CD4-positive, CD25-positive, alpha-beta regulatory T cell (primary cell): ENCODE measurements at regions not wholly inside any gene's neighbourhood (a gene's known extent, or its start where the extent isn't known, plus 50 kb on each side); places are given as distances from the start of the nearest gene placed in this dataset.

Experiments used
- ATAC-seq, 2 donors: fragments of 150-1000 bp; cut with Tn5 transposase; one replicate each; pipeline ENCODE4 v1.10.0; 2021; ENCODE audit warnings: low read depth in 2 of 2, moderate number of reproducible peaks in 2 of 2, moderate library complexity in 1 of 2
- DNase-seq, 3 donors: peaks; one replicate each; pipeline versions ENCODE4 v3.0.0 to v3.0.0-alpha.2; 2012 to 2022; ENCODE audit warnings: mixed read lengths in 1 of 3
- H3K27ac ChIP-seq: one replicate; pipeline ENCODE4 v1.7.0; 2013; ENCODE audit warnings: mild to moderate bottlenecking, low read length; ENCODE audit not compliant: insufficient read depth, poor library complexity, severe bottlenecking
- H3K27me3 ChIP-seq: one replicate; pipeline ENCODE4 v1.7.0; 2013; ENCODE audit warnings: low read length; ENCODE audit not compliant: control insufficient read depth, insufficient read depth
- H3K36me3 ChIP-seq: one replicate; pipeline ENCODE4 v1.7.0; 2013; ENCODE audit warnings: mild to moderate bottlenecking, low read length, moderate library complexity; ENCODE audit not compliant: control insufficient read depth, insufficient read depth
- H3K4me1 ChIP-seq: 2 replicates; pipeline ENCODE4 v1.7.0; 2013; ENCODE audit warnings: mild to moderate bottlenecking, low read length; ENCODE audit not compliant: insufficient read depth, control insufficient read depth, poor library complexity, severe bottlenecking
- H3K4me3 ChIP-seq: one replicate; pipeline ENCODE4 v1.7.0; 2013; ENCODE audit warnings: low read depth, mild to moderate bottlenecking, low read length, moderate library complexity
- H3K9me3 ChIP-seq, 2 experiments: 1 replicate in 1 of 2; 2 replicates in 1 of 2; pipeline ENCODE4 v1.7.0; 2013; ENCODE audit warnings: low read length in 2 of 2, mild to moderate bottlenecking in 1 of 2, moderate library complexity in 1 of 2; ENCODE audit not compliant: control insufficient read depth in 2 of 2
- H3K27ac Mint-ChIP-seq, 3 donors: one replicate each; pipeline ENCODE4 v1.8.0; 2020 to 2022; ENCODE audit warnings: mild to moderate bottlenecking in 3 of 3, mixed read lengths in 3 of 3, moderate library complexity in 2 of 3
- H3K27me3 Mint-ChIP-seq: one replicate; pipeline ENCODE4 v1.8.0; 2022; ENCODE audit warnings: mild to moderate bottlenecking, mixed read lengths
- H3K36me3 Mint-ChIP-seq: one replicate; pipeline ENCODE4 v1.8.0; 2020; ENCODE audit warnings: mixed read lengths
- H3K4me1 Mint-ChIP-seq, 4 donors: one replicate each; pipeline ENCODE4 v1.8.0; 2020 to 2022; ENCODE audit warnings: mixed read lengths in 4 of 4, mild to moderate bottlenecking in 1 of 4
- H3K4me3 Mint-ChIP-seq, 4 donors: one replicate each; pipeline ENCODE4 v1.8.0; 2020 to 2022; ENCODE audit warnings: mild to moderate bottlenecking in 4 of 4, mixed read lengths in 4 of 4, moderate library complexity in 3 of 4
- H3K9me3 Mint-ChIP-seq, 7 donors: one replicate each; pipeline ENCODE4 v1.8.0; 2020 to 2022; ENCODE audit warnings: mixed read lengths in 7 of 7, mild to moderate bottlenecking in 3 of 7, moderate library complexity in 2 of 7

- DNase-seq (no peak), ATAC-seq (no peak)
- peak overlapping the region in 1 of 3 donors; percentile 74 for H3K27ac Mint-ChIP-seq
- Histone ChIP-seq H3K27ac (no peak overlapping the region), H3K4me1 (no peaks in the 10 kb centered on the region), H3K36me3 (no peaks in the 10 kb centered on the region), H3K4me3 (no peak overlapping the region), H3K9me3 (peaks cover 0 to 2% of the 10 kb centered on the region in 2 experiments), H3K27me3 (no peaks in the 10 kb centered on the region)
- no peak overlapping the region for H3K4me3 Mint-ChIP-seq
- H3K9me3 Mint-ChIP-seq: peaks cover 1 to 23% (median 8%) of the 10 kb centered on the region in 7 donors
- H3K4me1 Mint-ChIP-seq: no peaks in the 10 kb centered on the region
- H3K36me3 Mint-ChIP-seq: no peaks in the 10 kb centered on the region
- peaks cover 4% of the 10 kb centered on the region for H3K27me3 Mint-ChIP-seq
Measured at GRCh38 chr12:88790231-88790630, 210.0 kb upstream of the KITLG start.

- H3K27ac ChIP-seq: no peak overlapping the region
- H3K27me3 Mint-ChIP-seq: peaks cover 4% of the 10 kb centered on the region
- H3K4me1 ChIP-seq: no peaks in the 10 kb centered on the region
- H3K36me3 ChIP-seq: no peaks in the 10 kb centered on the region
- no peaks in the 10 kb centered on the region for H3K4me1 Mint-ChIP-seq
- H3K9me3 ChIP-seq: no peaks in the 10 kb centered on the region
- H3K36me3 Mint-ChIP-seq: no peaks in the 10 kb centered on the region
- no peak overlapping the region for H3K4me3 Mint-ChIP-seq
- H3K4me3 ChIP-seq: no peak overlapping the region
- no peak overlapping the region for H3K27ac Mint-ChIP-seq
- ATAC-seq (no peak), DNase-seq (no peak)
- H3K27me3 ChIP-seq: no peaks in the 10 kb centered on the region
- peaks cover 0 to 8% (median 3%) of the 10 kb centered on the region in 7 donors for H3K9me3 Mint-ChIP-seq
Measured at GRCh38 chr12:88784166-88784565, 203.9 kb upstream of the KITLG start.

GRCh38 chr12:88782351-88782750, 202.1 kb upstream of the KITLG start:
- no peak overlapping the region for H3K4me3 Mint-ChIP-seq
- no peak for ATAC-seq
- H3K27me3 Mint-ChIP-seq: peaks cover 4% of the 10 kb centered on the region
- peaks cover 0 to 9% (median 2%) of the 10 kb centered on the region in 7 donors for H3K9me3 Mint-ChIP-seq
- no peaks in the 10 kb centered on the region for H3K27me3 ChIP-seq
- no peaks in the 10 kb centered on the region for H3K36me3 Mint-ChIP-seq
- no peak for DNase-seq
- H3K27ac ChIP-seq: no peak overlapping the region
- H3K9me3 ChIP-seq: no peaks in the 10 kb centered on the region
- no peak overlapping the region for H3K4me3 ChIP-seq
- no peaks in the 10 kb centered on the region for H3K4me1 ChIP-seq
- no peak overlapping the region for H3K27ac Mint-ChIP-seq
- no peaks in the 10 kb centered on the region for H3K36me3 ChIP-seq
- no peaks in the 10 kb centered on the region for H3K4me1 Mint-ChIP-seq

- Mint-ChIP-seq H3K36me3 (no peaks in the 10 kb centered on the region), H3K27ac (no peak overlapping the region), H3K9me3 (peaks cover 0 to 9% (median 2%) of the 10 kb centered on the region in 7 donors), H3K27me3 (peaks cover 4% of the 10 kb centered on the region), H3K4me3 (no peak overlapping the region), H3K4me1 (no peaks in the 10 kb centered on the region)
- Histone ChIP-seq H3K27ac (no peak overlapping the region), H3K9me3 (no peaks in the 10 kb centered on the region), H3K27me3 (no peaks in the 10 kb centered on the region), H3K36me3 (no peaks in the 10 kb centered on the region), H3K4me1 (no peaks in the 10 kb centered on the region), H3K4me3 (no peak overlapping the region)
- DNase-seq (no peak), ATAC-seq (no peak)
Measured at GRCh38 chr12:88781909-88782308, 201.6 kb upstream of the KITLG start.

GRCh38 chr12:88778064-88778463, 197.8 kb upstream of the KITLG start:
- H3K36me3 Mint-ChIP-seq: no peaks in the 10 kb centered on the region
- no peaks in the 10 kb centered on the region for H3K27me3 Mint-ChIP-seq
- no peak for ATAC-seq

GRCh38 chr12:88775742-88776151, 195.5 kb upstream of the KITLG start:
- H3K36me3 Mint-ChIP-seq: no peaks in the 10 kb centered on the region
- H3K4me3 Mint-ChIP-seq: no peak overlapping the region

More at GRCh38 chr12:88778064-88778463, 197.8 kb upstream of the KITLG start:
- no peak for DNase-seq
- Histone ChIP-seq H3K4me1 (no peaks in the 10 kb centered on the region), H3K9me3 (no peaks in the 10 kb centered on the region), H3K4me3 (no peak overlapping the region), H3K27ac (no peak overlapping the region), H3K27me3 (no peaks in the 10 kb centered on the region), H3K36me3 (no peaks in the 10 kb centered on the region)
- Mint-ChIP-seq H3K9me3 (peaks cover 0 to 3% (median 0%) of the 10 kb centered on the region in 7 donors), H3K27ac (no peak overlapping the region), H3K4me3 (no peak overlapping the region), H3K4me1 (no peaks in the 10 kb centered on the region)

GRCh38 chr12:88767699-88768098, 187.4 kb upstream of the KITLG start:
- H3K27ac Mint-ChIP-seq: no peak overlapping the region
- Histone ChIP-seq H3K27me3 (no peaks in the 10 kb centered on the region), H3K4me3 (no peak overlapping the region), H3K9me3 (no peaks in the 10 kb centered on the region), H3K4me1 (no peaks in the 10 kb centered on the region), H3K27ac (no peak overlapping the region), H3K36me3 (no peaks in the 10 kb centered on the region)
- H3K9me3 Mint-ChIP-seq: peaks cover 0 to 7% (median 0%) of the 10 kb centered on the region in 7 donors
- no peak for DNase-seq
- ATAC-seq: no peak
- no peaks in the 10 kb centered on the region for H3K27me3 Mint-ChIP-seq
- no peak overlapping the region for H3K4me3 Mint-ChIP-seq
- no peaks in the 10 kb centered on the region for H3K4me1 Mint-ChIP-seq
- H3K36me3 Mint-ChIP-seq: no peaks in the 10 kb centered on the region

More at GRCh38 chr12:88775742-88776151, 195.5 kb upstream of the KITLG start:
- Histone ChIP-seq H3K27me3 (no peaks in the 10 kb centered on the region), H3K4me1 (no peaks in the 10 kb centered on the region), H3K27ac (no peak overlapping the region), H3K4me3 (no peak overlapping the region), H3K9me3 (no peaks in the 10 kb centered on the region), H3K36me3 (no peaks in the 10 kb centered on the region)
- ATAC-seq: no peak
- Mint-ChIP-seq H3K4me1 (no peaks in the 10 kb centered on the region), H3K9me3 (peaks cover 0 to 4% (median 2%) of the 10 kb centered on the region in 7 donors), H3K27me3 (no peaks in the 10 kb centered on the region), H3K27ac (no peak overlapping the region)
- DNase-seq: no peak

- H3K4me3 ChIP-seq: no peak overlapping the region
- peaks cover 0 to 6% (median 2%) of the 10 kb centered on the region in 7 donors for H3K9me3 Mint-ChIP-seq
- no peaks in the 10 kb centered on the region for H3K36me3 ChIP-seq
- no peak overlapping the region for H3K4me3 Mint-ChIP-seq
- ATAC-seq (no peak), DNase-seq (no peak)
- no peaks in the 10 kb centered on the region for H3K4me1 Mint-ChIP-seq
- no peaks in the 10 kb centered on the region for H3K9me3 ChIP-seq
- no peak overlapping the region for H3K27ac ChIP-seq
- H3K36me3 Mint-ChIP-seq: no peaks in the 10 kb centered on the region
- no peaks in the 10 kb centered on the region for H3K27me3 ChIP-seq
- no peaks in the 10 kb centered on the region for H3K27me3 Mint-ChIP-seq
- no peak overlapping the region for H3K27ac Mint-ChIP-seq
- no peaks in the 10 kb centered on the region for H3K4me1 ChIP-seq
Measured at GRCh38 chr12:88764781-88765480, 184.7 kb upstream of the KITLG start.
